HUES6 (cell line): ENCODE measurements at regions not wholly inside any gene's neighbourhood (a gene's known extent, or its start where the extent isn't known, plus 50 kb on each side); places are given as distances from the start of the nearest gene placed in this dataset.
"Not testable (repeated sequence)": the region's sequence is repeated elsewhere in the genome, so short reads cannot be mapped to it uniquely, and the experiment has no call there.

ENCODE experiments used
- H3K27ac ChIP-seq: 2 replicates; pipeline ENCODE4 v1.7.0; 2013; ENCODE audit warnings: low read depth, mild to moderate bottlenecking, low read length, inconsistent platforms
- H3K27me3 ChIP-seq: 2 replicates; pipeline ENCODE4 v1.6.1; 2013; ENCODE audit warnings: low read length; ENCODE audit not compliant: control insufficient read depth, insufficient read depth
- H3K36me3 ChIP-seq: 2 replicates; pipeline ENCODE4 v1.6.1; 2013; ENCODE audit warnings: low read length; ENCODE audit not compliant: control insufficient read depth, insufficient read depth
- H3K4me1 ChIP-seq: 2 replicates; pipeline ENCODE4 v1.6.1; 2013; ENCODE audit warnings: low read length; ENCODE audit not compliant: control insufficient read depth, insufficient read depth
- H3K4me3 ChIP-seq: 2 replicates; pipeline ENCODE4 v1.5.1; 2013; ENCODE audit warnings: low read depth, low read length
- H3K9ac ChIP-seq: one replicate; pipeline ENCODE4 v1.6.1; 2013; ENCODE audit warnings: mild to moderate bottlenecking, low read length
- H3K9me3 ChIP-seq: 2 replicates; pipeline ENCODE4 v1.6.1; 2013; ENCODE audit warnings: low read depth, low read length; ENCODE audit not compliant: control insufficient read depth, insufficient read depth

DNA sequence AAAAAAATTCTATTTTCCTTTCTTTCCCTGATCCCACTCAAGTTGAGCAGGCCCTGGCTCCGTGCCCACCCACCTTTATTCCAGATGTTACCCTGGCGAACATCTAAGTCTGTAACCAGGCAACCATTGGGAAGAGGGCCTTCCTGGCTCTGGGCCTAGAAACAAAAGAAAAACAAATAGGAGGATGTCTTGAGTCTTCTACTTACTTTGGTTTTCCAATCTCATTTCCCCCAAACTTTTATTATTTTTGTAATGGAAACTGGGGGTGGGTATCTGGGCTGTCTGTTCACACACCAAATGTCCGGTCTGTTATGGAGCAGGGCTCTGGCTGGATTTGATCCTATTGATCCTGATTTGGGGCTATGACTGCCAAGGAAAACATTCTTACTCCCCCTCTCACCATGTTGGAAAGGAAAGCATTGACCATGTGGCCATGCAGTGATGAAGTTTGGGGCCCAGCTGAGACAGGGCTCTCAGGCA, 744.1 kb downstream of the DHX35 start:
- no peak overlapping the region for H3K27ac ChIP-seq
- H3K36me3 ChIP-seq = no peaks in the 10 kb centered on the region
- H3K9me3 ChIP-seq = no peaks in the 10 kb centered on the region

GRCh38 chr20:39705032-39705431, 742.9 kb downstream of the DHX35 start:
- Histone ChIP-seq H3K9ac (no peak overlapping the region), H3K27me3 (no peaks in the 10 kb centered on the region), H3K27ac (no peak overlapping the region), H3K36me3 (no peaks in the 10 kb centered on the region), H3K9me3 (no peaks in the 10 kb centered on the region), H3K4me1 (peaks cover 5% of the 10 kb centered on the region; the same call in 1 of the 2 replicates), H3K4me3 (no peak overlapping the region)

More for the DNA sequence above, 744.1 kb downstream of the DHX35 start:
- no peaks in the 10 kb centered on the region for H3K27me3 ChIP-seq
- peaks cover 5% of the 10 kb centered on the region; the same call in 1 of the 2 replicates for H3K4me1 ChIP-seq
- H3K4me3 ChIP-seq = no peak overlapping the region
- H3K9ac ChIP-seq = no peak overlapping the region

DNA sequence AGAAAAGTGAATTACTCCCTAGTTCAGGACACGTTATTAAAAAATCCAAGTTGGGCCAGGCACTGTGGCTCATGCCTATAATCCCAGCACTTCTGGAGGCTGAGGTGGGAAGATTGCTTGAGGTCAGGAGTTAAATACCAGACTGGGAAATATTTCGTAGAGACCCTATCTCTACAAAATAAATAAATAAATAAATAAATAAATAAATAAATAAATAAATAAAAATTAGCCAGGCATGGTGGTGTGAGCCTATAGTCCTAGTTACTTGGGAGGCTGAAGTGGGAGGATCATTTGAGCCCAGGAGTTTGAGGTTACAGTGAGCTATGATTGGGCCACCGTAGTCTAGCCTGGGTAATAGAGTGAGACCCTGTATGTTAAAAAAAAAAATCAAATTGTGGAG, 741.2 kb downstream of the DHX35 start:
- not testable (repeated sequence) for H3K4me1 ChIP-seq, H3K27ac ChIP-seq, H3K27me3 ChIP-seq, H3K4me3 ChIP-seq, H3K9ac ChIP-seq, H3K9me3 ChIP-seq, H3K36me3 ChIP-seq

DNA sequence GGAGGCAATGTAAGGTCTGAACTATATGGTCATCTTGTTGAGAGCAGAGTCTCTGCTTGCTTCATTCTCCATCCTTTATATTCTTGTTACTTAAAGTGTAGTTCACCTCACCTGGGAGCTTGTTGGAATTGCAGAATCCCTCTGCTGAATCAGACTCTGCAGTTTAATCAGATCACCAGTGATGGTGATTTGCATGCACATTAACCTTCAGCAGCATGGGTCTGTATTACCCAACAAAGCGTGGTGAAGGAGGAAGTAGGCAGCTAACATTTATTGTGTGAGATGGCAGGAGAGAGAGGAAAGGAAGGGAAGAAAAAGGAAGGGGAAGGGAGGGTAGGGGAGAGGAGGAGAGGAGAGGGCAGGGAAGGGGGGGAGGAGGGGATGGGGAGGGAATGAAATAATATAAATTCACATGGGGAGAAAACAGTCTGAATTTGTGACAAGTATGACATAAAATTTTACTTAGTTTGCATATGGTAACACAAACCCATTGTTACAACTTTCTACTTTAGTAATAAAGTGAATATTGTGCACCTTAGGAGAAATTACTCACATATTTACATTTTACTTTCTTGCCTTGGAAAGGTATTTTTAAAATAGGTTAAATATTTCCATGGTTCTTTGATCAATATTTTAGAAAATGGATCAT, 740.7 kb downstream of the DHX35 start:
- no peak overlapping the region for H3K9ac ChIP-seq
- H3K4me1 ChIP-seq = peaks cover 5% of the 10 kb centered on the region; the same call in 1 of the 2 replicates
- no peaks in the 10 kb centered on the region for H3K27me3 ChIP-seq
- H3K9me3 ChIP-seq = no peaks in the 10 kb centered on the region
- H3K4me3 ChIP-seq = no peak overlapping the region
- no peak overlapping the region for H3K27ac ChIP-seq
- no peaks in the 10 kb centered on the region for H3K36me3 ChIP-seq

- no peaks in the 10 kb centered on the region for H3K9me3 ChIP-seq
- H3K4me3 ChIP-seq = no peak overlapping the region
- H3K9ac ChIP-seq = no peak overlapping the region
- H3K4me1 ChIP-seq = peaks cover 5% of the 10 kb centered on the region; the same call in 1 of the 2 replicates
- no peaks in the 10 kb centered on the region for H3K27me3 ChIP-seq
- H3K36me3 ChIP-seq = no peaks in the 10 kb centered on the region
- no peak overlapping the region for H3K27ac ChIP-seq
These were observed 738.4 kb downstream of the DHX35 start for GRCh38 chr20:39700528-39700927.

DNA sequence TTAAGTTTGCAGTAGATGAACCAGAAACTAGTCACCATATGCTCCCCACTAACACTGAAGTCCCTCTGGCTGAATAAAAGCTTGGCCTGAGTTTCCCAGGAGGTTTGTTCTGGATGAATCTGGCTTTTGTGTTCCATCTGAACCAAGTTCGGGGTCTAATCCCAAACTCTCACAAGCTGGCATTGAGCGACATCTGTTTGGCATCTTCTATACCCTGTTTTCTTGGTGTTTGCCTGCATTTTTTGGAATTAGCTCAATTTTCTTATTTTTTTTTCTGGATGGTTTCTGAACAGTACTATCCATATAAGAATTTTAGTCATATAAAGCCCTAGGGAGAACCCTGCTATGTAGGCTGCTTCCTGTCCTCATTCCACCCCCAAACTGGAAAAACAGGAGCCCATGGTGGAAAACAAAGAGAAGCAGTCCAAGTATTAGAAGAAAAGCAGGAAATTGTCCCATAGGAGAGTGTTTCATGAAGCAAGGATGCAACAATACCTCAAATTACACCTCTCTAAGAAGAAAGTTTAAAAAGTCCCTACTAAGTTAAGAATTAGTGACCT, 737.1 kb downstream of the DHX35 start:
- Histone ChIP-seq H3K27ac (no peak overlapping the region), H3K9me3 (no peaks in the 10 kb centered on the region), H3K4me1 (peaks cover 5% of the 10 kb centered on the region; the same call in 1 of the 2 replicates), H3K27me3 (no peaks in the 10 kb centered on the region), H3K9ac (no peak overlapping the region), H3K36me3 (no peaks in the 10 kb centered on the region), H3K4me3 (no peak overlapping the region)

DNA sequence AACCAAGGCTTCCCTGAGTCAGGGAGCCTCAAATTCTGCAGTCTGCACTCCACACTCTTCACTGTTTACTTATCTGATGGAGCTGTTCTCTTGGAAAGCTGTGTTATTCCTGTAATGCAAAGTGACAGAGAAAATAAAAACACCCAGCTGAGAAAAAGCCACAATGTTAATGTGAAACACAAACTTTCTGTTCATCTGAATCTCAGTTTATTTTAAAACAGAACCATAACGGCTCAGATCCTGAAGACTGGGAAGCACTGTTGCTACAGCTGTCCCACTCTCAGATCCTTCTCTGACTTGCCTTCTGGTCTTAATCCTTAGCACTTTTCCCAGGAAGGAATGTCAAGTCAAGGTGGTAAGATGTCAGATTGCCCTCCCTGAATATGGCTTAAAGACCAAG, 736.6 kb downstream of the DHX35 start:
- H3K4me3 ChIP-seq = no peak overlapping the region
- H3K9me3 ChIP-seq = no peaks in the 10 kb centered on the region
- H3K36me3 ChIP-seq = no peaks in the 10 kb centered on the region
- no peak overlapping the region for H3K9ac ChIP-seq
- H3K27ac ChIP-seq = no peak overlapping the region
- H3K27me3 ChIP-seq = no peaks in the 10 kb centered on the region
- peaks cover 5% of the 10 kb centered on the region; the same call in 1 of the 2 replicates for H3K4me1 ChIP-seq

DNA sequence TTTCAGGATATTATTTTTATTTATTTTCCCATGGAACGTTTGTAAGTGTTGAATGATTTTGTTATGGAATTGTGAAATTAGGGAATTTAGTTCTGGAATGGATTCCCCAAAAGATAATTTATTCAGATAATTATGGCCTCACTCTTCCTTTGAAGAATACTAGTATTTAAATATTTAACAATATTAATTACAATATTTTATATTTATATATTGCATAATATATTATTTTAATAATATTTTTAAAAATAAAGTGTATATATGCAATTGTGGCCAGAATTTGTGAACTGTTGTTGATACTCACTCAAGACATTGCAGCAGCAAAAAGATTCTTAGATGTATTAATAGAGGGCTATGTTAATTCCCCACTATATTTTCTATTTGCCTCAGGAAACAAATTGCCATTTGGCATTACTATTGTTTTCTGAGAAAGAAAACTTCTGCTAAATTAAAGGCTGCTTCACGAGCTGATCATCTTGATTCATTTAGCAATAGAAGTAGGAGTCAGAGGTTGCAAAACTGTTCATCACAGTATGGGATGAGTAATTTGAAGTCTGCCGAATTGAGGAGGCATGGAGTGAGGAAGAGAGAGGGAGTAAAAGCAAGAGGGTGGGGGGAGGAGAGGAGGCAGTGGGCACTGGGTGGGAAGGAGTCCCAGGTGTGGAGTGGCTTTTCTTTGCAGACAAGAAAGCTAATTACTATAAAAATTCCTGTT, 729.2 kb downstream of the DHX35 start:
- Histone ChIP-seq H3K9me3 (no peaks in the 10 kb centered on the region), H3K4me1 (no peaks in the 10 kb centered on the region), H3K9ac (no peak overlapping the region), H3K4me3 (no peak overlapping the region), H3K27me3 (no peaks in the 10 kb centered on the region), H3K27ac (no peak overlapping the region), H3K36me3 (no peaks in the 10 kb centered on the region)

- peaks cover 11% of the 10 kb centered on the region for H3K4me1 ChIP-seq
- no peak overlapping the region for H3K9ac ChIP-seq
- H3K4me3 ChIP-seq = no peak overlapping the region
- no peak overlapping the region for H3K27ac ChIP-seq
- H3K27me3 ChIP-seq = no peaks in the 10 kb centered on the region
- peaks cover 4% of the 10 kb centered on the region; the same call in 1 of the 2 replicates for H3K9me3 ChIP-seq
- no peaks in the 10 kb centered on the region for H3K36me3 ChIP-seq
These were observed 714.8 kb downstream of the DHX35 start for GRCh38 chr20:39676857-39677391.

GRCh38 chr20:39676241-39676640, 714.1 kb downstream of the DHX35 start:
- peaks cover 11% of the 10 kb centered on the region for H3K4me1 ChIP-seq
- H3K27ac ChIP-seq = no peak overlapping the region
- no peak overlapping the region for H3K9ac ChIP-seq
- H3K36me3 ChIP-seq = no peaks in the 10 kb centered on the region
- H3K9me3 ChIP-seq = peaks cover 4% of the 10 kb centered on the region; the same call in 1 of the 2 replicates
- no peak overlapping the region for H3K4me3 ChIP-seq
- H3K27me3 ChIP-seq = no peaks in the 10 kb centered on the region

GRCh38 chr20:39674842-39675241, 712.7 kb downstream of the DHX35 start:
- H3K27me3 ChIP-seq = no peaks in the 10 kb centered on the region
- peaks cover 11% of the 10 kb centered on the region for H3K4me1 ChIP-seq
- H3K9ac ChIP-seq = no peak overlapping the region
- H3K27ac ChIP-seq = no peak overlapping the region
- H3K36me3 ChIP-seq = no peaks in the 10 kb centered on the region
- no peak overlapping the region for H3K4me3 ChIP-seq
- H3K9me3 ChIP-seq = peaks cover 4% of the 10 kb centered on the region; the same call in 1 of the 2 replicates
